GM10266 (cell line): ENCODE measurements at regions not wholly inside any gene's neighbourhood (a gene's known extent, or its start where the extent isn't known, plus 50 kb on each side); places are given as distances from the start of the nearest gene placed in this dataset.

Source experiments
- DNase-seq: peaks from one replicate; pipeline ENCODE4 v3.0.0; 2012; ENCODE audit errors: extremely low spot score
- CTCF ChIP-seq: IDR thresholded peaks from 2 replicates; pipeline ENCODE4 v1.5.1; 2012; ENCODE audit warnings: mild to moderate bottlenecking, low read depth; ENCODE audit not compliant: control insufficient read depth, insufficient read depth; ENCODE audit errors: missing control alignments

- no peak for TF ChIP-seq CTCF
- no peak for DNase-seq
Observed at GRCh38 chr13:111645598-111646455, 325.4 kb downstream of the TEX29 start.

- TF ChIP-seq CTCF: no peak
Observed at GRCh38 chr13:111646456-111646855, 326.0 kb downstream of the TEX29 start.

GRCh38 chr13:111648885-111649284 lies 328.4 kb downstream of the TEX29 start:
- DNase-seq: no peak
- no peak for TF ChIP-seq CTCF

More at GRCh38 chr13:111646456-111646855, 326.0 kb downstream of the TEX29 start:
- no peak for DNase-seq

- no peak for TF ChIP-seq CTCF
- no peak for DNase-seq
Observed at GRCh38 chr13:111650626-111651025, 330.2 kb downstream of the TEX29 start.

GRCh38 chr13:111652676-111653075 lies 332.2 kb downstream of the TEX29 start:
- TF ChIP-seq CTCF: no peak

GRCh38 chr13:111654531-111654930 lies 334.1 kb downstream of the TEX29 start:
- no peak for DNase-seq
- no peak for TF ChIP-seq CTCF

More at GRCh38 chr13:111652676-111653075, 332.2 kb downstream of the TEX29 start:
- DNase-seq: no peak

GRCh38 chr13:111656439-111656838 lies 336.0 kb downstream of the TEX29 start:
- no peak for TF ChIP-seq CTCF
- no peak for DNase-seq
